SK-N-SH (cell line): ENCODE measurements at regions not wholly inside any gene's neighbourhood (a gene's known extent, or its start where the extent isn't known, plus 50 kb on each side); places are given as distances from the start of the nearest gene placed in this dataset.

Experiments used
- CTCF ChIA-PET: fragments of 300-600, 350-600 bp; formaldehyde crosslinking; extraction: SDS; loops from one replicate; lab custom pipeline; 2021; lab: Yijun Ruan, JAX
- POLR2A ChIA-PET: fragments of 350-600 bp; sonication (Branson Sonifier 250); formaldehyde crosslinking; extraction: SDS; loops from one replicate; lab custom pipeline; 2020; ENCODE audit warnings: antibody characterized with exemption, inconsistent platforms; lab: Yijun Ruan, JAX
- DNase-seq: peaks from one replicate; pipeline ENCODE4 v3.0.0; 2012
- H2AFZ ChIP-seq: fragments of 200-600 bp; sonication (generic); 2 replicates; pipeline ENCODE4 v1.8.1; 2016; ENCODE audit warnings: antibody characterized with exemption, mild to moderate bottlenecking, low read depth
- H3F3A ChIP-seq: fragments of 200-600 bp; sonication (generic); replicated peaks from 2 replicates; pipeline ENCODE3; 2016; ENCODE audit warnings: antibody characterized with exemption, mild to moderate bottlenecking; ENCODE audit not compliant: insufficient read depth
- H3K27ac ChIP-seq, 2 experiments: fragments of 200-500 bp in 1 of 2; fragments of 200-600 bp in 1 of 2; sonication (Bioruptor generic) in 1 of 2; sonication (generic), shearing (Covaris generic) in 1 of 2; 2 replicates each; pipeline versions ENCODE4 v1.5.1 to v1.6.1; 2014 to 2016; ENCODE audit warnings: low read depth in 2 of 2, inconsistent platforms in 1 of 2, low read length in 1 of 2, mild to moderate bottlenecking in 1 of 2, mixed read lengths in 1 of 2
- H3K27me3 ChIP-seq: fragments of 200-600 bp; sonication (generic), shearing (Covaris generic); 2 replicates; pipeline ENCODE4 v1.6.1; 2016; ENCODE audit warnings: mixed run types; ENCODE audit not compliant: insufficient read depth
- H3K36me3 ChIP-seq, 2 experiments: fragments of 200-500 bp in 1 of 2; fragments of 200-600 bp in 1 of 2; sonication (Bioruptor generic) in 1 of 2; sonication (generic) in 1 of 2; replicated peaks in 1 of 2; 2 replicates each; pipeline versions ENCODE3 to v1.5.1; 2014 to 2016; ENCODE audit warnings: low read length in 1 of 2, mild to moderate bottlenecking in 1 of 2; ENCODE audit not compliant: insufficient read depth in 2 of 2, control insufficient read depth in 1 of 2
- H3K4me1 ChIP-seq, 2 experiments: fragments of 200-500 bp in 1 of 2; fragments of 200-600 bp in 1 of 2; sonication (Bioruptor generic) in 1 of 2; sonication (generic), shearing (Covaris generic) in 1 of 2; 2 replicates each; pipeline versions ENCODE4 v1.5.1 to v1.6.1; 2014 to 2016; ENCODE audit warnings: low read depth in 1 of 2, low read length in 1 of 2, mixed run types in 1 of 2; ENCODE audit not compliant: insufficient read depth in 2 of 2, control insufficient read depth in 1 of 2
- H3K4me2 ChIP-seq: fragments of 200-600 bp; sonication (generic), shearing (Covaris generic); 2 replicates; pipeline ENCODE4 v1.6.1; 2017; ENCODE audit warnings: mixed run types
- H3K4me3 ChIP-seq, 2 experiments: fragments of 200-500 bp in 1 of 2; fragments of 200-600 bp in 1 of 2; sonication (Bioruptor generic) in 1 of 2; sonication (generic), shearing (Covaris generic) in 1 of 2; 2 replicates each; pipeline versions ENCODE4 v1.5.1 to v1.8.1; 2014 to 2016; ENCODE audit warnings: low read depth in 2 of 2, inconsistent platforms in 1 of 2, low read length in 1 of 2, mild to moderate bottlenecking in 1 of 2, mixed read lengths in 1 of 2, moderate library complexity in 1 of 2
- H3K79me2 ChIP-seq: fragments of 200-600 bp; sonication (generic); 2 replicates; pipeline ENCODE4 v1.8.1; 2017; ENCODE audit warnings: mild to moderate bottlenecking; ENCODE audit not compliant: insufficient read depth
- H3K9ac ChIP-seq: fragments of 200-600 bp; sonication (generic); 2 replicates; pipeline ENCODE4 v1.6.1; 2017; ENCODE audit warnings: mixed run types
- H3K9me2 ChIP-seq: fragments of 200-600 bp; sonication (generic); 2 replicates; pipeline ENCODE4 v1.6.1; 2017; ENCODE audit warnings: mixed run types
- H3K9me3 ChIP-seq: fragments of 200-600 bp; sonication (generic); 2 replicates; pipeline ENCODE4 v1.6.1; 2017; ENCODE audit warnings: mixed run types, mild to moderate bottlenecking, moderate library complexity
- H4K20me1 ChIP-seq: fragments of 200-600 bp; sonication (generic); 2 replicates; pipeline ENCODE4 v1.6.1; 2017; ENCODE audit warnings: mild to moderate bottlenecking, mixed run types; ENCODE audit not compliant: insufficient read depth
- FOXM1 ChIP-seq: IDR thresholded peaks from 2 replicates; pipeline ENCODE4 v1.4.0; 2012; ENCODE audit warnings: low read depth, mild to moderate bottlenecking
- GABPA ChIP-seq: IDR thresholded peaks from 2 replicates; pipeline ENCODE4 v1.4.0; 2012; ENCODE audit warnings: low read depth, mild to moderate bottlenecking
- MEF2A ChIP-seq: IDR thresholded peaks from 2 replicates; pipeline ENCODE4 v1.4.0; 2012; ENCODE audit warnings: low read depth, borderline replicate concordance
- MXI1 ChIP-seq: IDR thresholded peaks from 2 replicates; pipeline ENCODE4 v1.6.1; 2012; ENCODE audit warnings: mild to moderate bottlenecking, low read depth, low read length, improper control_type of control experiment
- NRF1 ChIP-seq: IDR thresholded peaks from 2 replicates; pipeline ENCODE4 v1.6.1; 2012; ENCODE audit warnings: low read depth, mild to moderate bottlenecking, low read length
- RCOR1 ChIP-seq: fragments of 150-350 bp; IDR thresholded peaks from 2 replicates; pipeline ENCODE4 v1.6.1; 2017; ENCODE audit warnings: antibody characterized with exemption, low read length
- RFX5 ChIP-seq: IDR thresholded peaks from 2 replicates; pipeline ENCODE4 v1.6.1; 2012; ENCODE audit warnings: mild to moderate bottlenecking, improper control_type of control experiment, low read length
- RXRA ChIP-seq: IDR thresholded peaks from 2 replicates; pipeline ENCODE4 v1.4.0; 2012; ENCODE audit warnings: low read depth, mild to moderate bottlenecking, borderline replicate concordance
- SIN3A ChIP-seq: IDR thresholded peaks from 2 replicates; pipeline ENCODE4 v1.6.1; 2012; ENCODE audit warnings: low read depth, mild to moderate bottlenecking, low read length, moderate library complexity, borderline replicate concordance
- TAF1 ChIP-seq: IDR thresholded peaks from 2 replicates; pipeline ENCODE4 v1.6.1; 2012; ENCODE audit warnings: low read depth, mild to moderate bottlenecking, low read length, moderate library complexity, borderline replicate concordance
- TCF12 ChIP-seq: IDR thresholded peaks from 2 replicates; pipeline ENCODE4 v1.4.0; 2012
- TEAD4 ChIP-seq: IDR thresholded peaks from 2 replicates; pipeline ENCODE4 v1.4.0; 2012; ENCODE audit warnings: mild to moderate bottlenecking, borderline replicate concordance; ENCODE audit not compliant: insufficient read depth
- WGBS: methylation state at CpG from one replicate; pipeline ENCODE4 v1.1.6; 2017; ENCODE audit warnings: low lambda C conversion rate; 5-methylcytosine and 5-hydroxymethylcytosine counted together
- TF ChIP-seq, protein P1 (sequence below): IDR thresholded peaks from 2 replicates; pipeline ENCODE4 v1.4.0; 2012; ENCODE audit warnings: low read depth
- TF ChIP-seq, protein P2 (sequence below): IDR thresholded peaks from 2 replicates; pipeline ENCODE4 v1.4.0; 2012; ENCODE audit warnings: low read depth, borderline replicate concordance
- TF ChIP-seq, protein P3 (sequence below): fragments of 150-350 bp; IDR thresholded peaks from 2 replicates; pipeline ENCODE4 v1.6.1; 2016; ENCODE audit warnings: mild to moderate bottlenecking, low read depth, low read length
- TF ChIP-seq, protein P4 (sequence below): IDR thresholded peaks from 2 replicates; pipeline ENCODE4 v1.6.1; 2012; ENCODE audit warnings: mild to moderate bottlenecking, low read depth, low read length, moderate library complexity

DNA sequence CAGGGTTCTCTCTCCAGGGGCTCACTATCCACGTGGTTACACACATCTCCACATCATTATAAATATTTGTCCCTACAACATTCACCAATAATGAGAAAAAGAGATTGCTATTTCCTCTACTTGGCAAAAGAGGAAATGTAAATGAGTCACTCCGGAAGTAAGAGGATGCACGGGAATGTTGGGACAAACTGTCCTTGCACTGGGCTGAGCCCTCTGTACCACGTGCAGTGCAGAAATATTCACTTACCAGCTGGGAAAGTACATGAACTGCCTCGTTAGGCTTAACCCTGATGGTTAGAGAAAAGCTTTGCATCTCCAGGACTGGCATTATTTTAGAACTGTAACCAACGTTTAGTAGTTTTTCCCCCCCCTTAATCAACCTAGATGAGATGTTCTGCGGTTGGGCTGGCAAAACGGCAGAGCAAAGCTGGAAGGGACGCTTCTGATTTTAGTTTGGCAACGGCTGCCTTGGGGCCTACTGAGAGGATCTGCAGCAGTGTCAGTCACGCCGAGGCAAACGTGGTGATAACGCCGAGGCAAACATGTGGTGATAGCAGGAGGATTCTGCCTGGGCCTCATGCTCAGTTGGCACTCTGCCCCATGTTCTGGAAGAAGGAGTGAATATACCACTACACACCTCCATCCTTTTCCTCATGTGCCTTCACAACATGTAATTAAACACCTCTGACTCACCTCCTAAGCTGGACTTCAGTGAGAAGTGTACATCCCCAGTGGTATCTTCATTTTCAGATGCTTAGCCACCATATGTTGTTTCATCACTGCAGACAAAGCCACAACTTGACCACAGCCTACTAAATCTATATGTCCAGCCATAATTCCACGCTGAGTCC is 661.4 kb upstream of the KLF4 start:
- no peak overlapping the region for H2AFZ ChIP-seq
- no peak for DNase-seq
- no peaks in the 10 kb centered on the region for H3K4me1 ChIP-seq
- H3K27ac ChIP-seq: no peak overlapping the region
- H4K20me1 ChIP-seq: no peaks in the 10 kb centered on the region
- no peaks in the 10 kb centered on the region for H3K27me3 ChIP-seq
- POLR2A ChIA-PET: no interaction called here
- H3K9me3 ChIP-seq: no peaks in the 10 kb centered on the region
- H3K9me2 ChIP-seq: no peaks in the 10 kb centered on the region
- no peaks in the 10 kb centered on the region for H3K36me3 ChIP-seq
- H3K79me2 ChIP-seq: no peaks in the 10 kb centered on the region
- H3K9ac ChIP-seq: no peak overlapping the region
- H3K4me3 ChIP-seq: no peak overlapping the region
- H3F3A ChIP-seq: no peaks in the 10 kb centered on the region
- H3K4me2 ChIP-seq: no peak overlapping the region
- TF ChIP-seq TAF1 (no peak), RFX5 (no peak), TEAD4 (no peak), SIN3A (no peak)
- TF ChIP-seq, protein P1, sequence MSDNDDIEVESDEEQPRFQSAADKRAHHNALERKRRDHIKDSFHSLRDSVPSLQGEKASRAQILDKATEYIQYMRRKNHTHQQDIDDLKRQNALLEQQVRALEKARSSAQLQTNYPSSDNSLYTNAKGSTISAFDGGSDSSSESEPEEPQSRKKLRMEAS: 0 out of 2 replicates have a peak, but pooled peaks have one; percentile 15
- TF ChIP-seq, protein P2, sequence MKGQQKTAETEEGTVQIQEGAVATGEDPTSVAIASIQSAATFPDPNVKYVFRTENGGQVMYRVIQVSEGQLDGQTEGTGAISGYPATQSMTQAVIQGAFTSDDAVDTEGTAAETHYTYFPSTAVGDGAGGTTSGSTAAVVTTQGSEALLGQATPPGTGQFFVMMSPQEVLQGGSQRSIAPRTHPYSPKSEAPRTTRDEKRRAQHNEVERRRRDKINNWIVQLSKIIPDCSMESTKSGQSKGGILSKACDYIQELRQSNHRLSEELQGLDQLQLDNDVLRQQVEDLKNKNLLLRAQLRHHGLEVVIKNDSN: no peak
- CTCF ChIA-PET: no interaction called here
- 31% methylated on average over 16 of the region's 16 CpGs for WGBS

DNA sequence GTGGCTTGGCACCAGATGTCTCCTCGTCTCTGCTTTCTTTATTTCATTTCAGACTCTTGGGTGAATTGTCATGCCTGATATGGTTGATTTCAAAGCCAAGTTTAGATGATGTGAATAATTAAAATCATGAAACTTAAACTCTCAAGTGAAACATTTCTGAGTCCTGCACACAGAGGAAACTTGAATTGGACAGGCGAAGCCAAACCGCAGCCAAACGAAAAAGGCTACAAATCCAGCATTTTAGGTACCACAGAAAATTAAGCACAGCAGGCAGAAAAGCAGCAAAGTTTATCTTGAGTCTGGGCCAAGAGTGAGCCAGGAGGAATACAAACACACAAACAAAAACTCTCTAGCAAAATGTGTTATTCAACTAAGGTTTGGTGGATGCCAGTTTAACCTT is 659.8 kb upstream of the KLF4 start:
- Histone ChIP-seq H3K4me3 (no peak overlapping the region), H3K9me3 (no peaks in the 10 kb centered on the region), H2AFZ (no peak overlapping the region), H3K79me2 (no peaks in the 10 kb centered on the region), H3K27ac (no peak overlapping the region), H4K20me1 (no peaks in the 10 kb centered on the region), H3K9me2 (no peaks in the 10 kb centered on the region), H3K4me2 (no peak overlapping the region), H3K27me3 (no peaks in the 10 kb centered on the region), H3K4me1 (no peaks in the 10 kb centered on the region), H3F3A (no peaks in the 10 kb centered on the region), H3K36me3 (no peaks in the 10 kb centered on the region), H3K9ac (no peak overlapping the region)
- ChIA-PET POLR2A (no interaction called here), CTCF (no interaction called here)
- no peak for DNase-seq
- WGBS: 42% methylated on average over 4 of the region's 4 CpGs
- TF ChIP-seq TCF12 (no peak), NRF1 (no peak), RXRA (no peak), RCOR1 (no peak), GABPA (no peak), MEF2A (no peak), FOXM1 (no peak), MXI1 (no peak)
- TF ChIP-seq, protein P3, sequence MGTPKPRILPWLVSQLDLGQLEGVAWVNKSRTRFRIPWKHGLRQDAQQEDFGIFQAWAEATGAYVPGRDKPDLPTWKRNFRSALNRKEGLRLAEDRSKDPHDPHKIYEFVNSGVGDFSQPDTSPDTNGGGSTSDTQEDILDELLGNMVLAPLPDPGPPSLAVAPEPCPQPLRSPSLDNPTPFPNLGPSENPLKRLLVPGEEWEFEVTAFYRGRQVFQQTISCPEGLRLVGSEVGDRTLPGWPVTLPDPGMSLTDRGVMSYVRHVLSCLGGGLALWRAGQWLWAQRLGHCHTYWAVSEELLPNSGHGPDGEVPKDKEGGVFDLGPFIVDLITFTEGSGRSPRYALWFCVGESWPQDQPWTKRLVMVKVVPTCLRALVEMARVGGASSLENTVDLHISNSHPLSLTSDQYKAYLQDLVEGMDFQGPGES: no peak
- TF ChIP-seq, protein P4, sequence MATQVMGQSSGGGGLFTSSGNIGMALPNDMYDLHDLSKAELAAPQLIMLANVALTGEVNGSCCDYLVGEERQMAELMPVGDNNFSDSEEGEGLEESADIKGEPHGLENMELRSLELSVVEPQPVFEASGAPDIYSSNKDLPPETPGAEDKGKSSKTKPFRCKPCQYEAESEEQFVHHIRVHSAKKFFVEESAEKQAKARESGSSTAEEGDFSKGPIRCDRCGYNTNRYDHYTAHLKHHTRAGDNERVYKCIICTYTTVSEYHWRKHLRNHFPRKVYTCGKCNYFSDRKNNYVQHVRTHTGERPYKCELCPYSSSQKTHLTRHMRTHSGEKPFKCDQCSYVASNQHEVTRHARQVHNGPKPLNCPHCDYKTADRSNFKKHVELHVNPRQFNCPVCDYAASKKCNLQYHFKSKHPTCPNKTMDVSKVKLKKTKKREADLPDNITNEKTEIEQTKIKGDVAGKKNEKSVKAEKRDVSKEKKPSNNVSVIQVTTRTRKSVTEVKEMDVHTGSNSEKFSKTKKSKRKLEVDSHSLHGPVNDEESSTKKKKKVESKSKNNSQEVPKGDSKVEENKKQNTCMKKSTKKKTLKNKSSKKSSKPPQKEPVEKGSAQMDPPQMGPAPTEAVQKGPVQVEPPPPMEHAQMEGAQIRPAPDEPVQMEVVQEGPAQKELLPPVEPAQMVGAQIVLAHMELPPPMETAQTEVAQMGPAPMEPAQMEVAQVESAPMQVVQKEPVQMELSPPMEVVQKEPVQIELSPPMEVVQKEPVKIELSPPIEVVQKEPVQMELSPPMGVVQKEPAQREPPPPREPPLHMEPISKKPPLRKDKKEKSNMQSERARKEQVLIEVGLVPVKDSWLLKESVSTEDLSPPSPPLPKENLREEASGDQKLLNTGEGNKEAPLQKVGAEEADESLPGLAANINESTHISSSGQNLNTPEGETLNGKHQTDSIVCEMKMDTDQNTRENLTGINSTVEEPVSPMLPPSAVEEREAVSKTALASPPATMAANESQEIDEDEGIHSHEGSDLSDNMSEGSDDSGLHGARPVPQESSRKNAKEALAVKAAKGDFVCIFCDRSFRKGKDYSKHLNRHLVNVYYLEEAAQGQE: no peak
